ENCODE measurements at regions not wholly inside any gene's neighbourhood (a gene's known extent, or its start where the extent isn't known, plus 50 kb on each side); places are given as distances from the start of the nearest gene placed in this dataset.

GRCh38 chr4:57924951-57925350 is 814.8 kb upstream of the IGFBP7 start:
- Histone ChIP-seq H3K4me3 (no peak overlapping the region), H3K9ac (ENCODE audit: insufficient read depth in 1 of 2, low read length in 2 of 2) (no peak overlapping the region), H3K9me3 (ENCODE audit: control insufficient read depth in 4 of 4, insufficient read depth in 3 of 4, low read length in 3 of 4) (no peaks in the 10 kb centered on the region), H3K4me1 (ENCODE audit: control insufficient read depth in 5 of 5, insufficient read depth in 5 of 5, low read length in 5 of 5) (no peaks in the 10 kb centered on the region), H3K27me3 (ENCODE audit: control insufficient read depth in 3 of 3, insufficient read depth in 3 of 3, low read length in 2 of 3) (no peaks in the 10 kb centered on the region), H3K36me3 (ENCODE audit: control insufficient read depth in 4 of 4, insufficient read depth in 4 of 4, low read length in 4 of 4) (no peaks in the 10 kb centered on the region), H3K27ac (ENCODE audit: low read depth in 1 of 2, low read length in 1 of 2) (no peak overlapping the region)
- WGBS, 2 donors, result 86 to 89% methylated on average over 1 of the region's 1 CpG
- TF ChIP-seq CTCF (IDR thresholded peaks at IDR 0.05; ENCODE audit: control extremely low read depth, extremely low read depth), result no peak
- DNase-seq (no peak), ATAC-seq (ENCODE audit: insufficient read depth, low FRiP score) (no peak)

GRCh38 chr4:57916479-57916878 is 806.3 kb upstream of the IGFBP7 start:
- DNase-seq, result no peak
- no peak overlapping the region for H3K27ac ChIP-seq (ENCODE audit: low read depth in 1 of 2, low read length in 1 of 2)
- H3K9ac ChIP-seq (ENCODE audit: insufficient read depth in 1 of 2, low read length in 2 of 2), result no peak overlapping the region
- no peak for TF ChIP-seq CTCF (IDR thresholded peaks at IDR 0.05; ENCODE audit: control extremely low read depth, extremely low read depth)
- no peak overlapping the region for H3K4me3 ChIP-seq
- no peak for ATAC-seq (ENCODE audit: insufficient read depth, low FRiP score)
- no peaks in the 10 kb centered on the region for H3K36me3 ChIP-seq (ENCODE audit: control insufficient read depth in 4 of 4, insufficient read depth in 4 of 4, low read length in 4 of 4)
- H3K9me3 ChIP-seq (ENCODE audit: control insufficient read depth in 4 of 4, insufficient read depth in 3 of 4, low read length in 3 of 4), result peaks cover 0 to 5% (median 0%) of the 10 kb centered on the region in 4 donors
- H3K4me1 ChIP-seq (ENCODE audit: control insufficient read depth in 5 of 5, insufficient read depth in 5 of 5, low read length in 5 of 5), result no peaks in the 10 kb centered on the region
- no peaks in the 10 kb centered on the region for H3K27me3 ChIP-seq (ENCODE audit: control insufficient read depth in 3 of 3, insufficient read depth in 3 of 3, low read length in 2 of 3)

GRCh38 chr4:57911203-57911602 is 801.0 kb upstream of the IGFBP7 start:
- H3K27ac ChIP-seq (ENCODE audit: low read depth in 1 of 2, low read length in 1 of 2), result no peak overlapping the region
- no peaks in the 10 kb centered on the region for H3K27me3 ChIP-seq (ENCODE audit: control insufficient read depth in 3 of 3, insufficient read depth in 3 of 3, low read length in 2 of 3)
- H3K9me3 ChIP-seq (ENCODE audit: control insufficient read depth in 4 of 4, insufficient read depth in 3 of 4, low read length in 3 of 4), result no peaks in the 10 kb centered on the region
- H3K4me3 ChIP-seq, result no peak overlapping the region
- no peak overlapping the region for H3K9ac ChIP-seq (ENCODE audit: insufficient read depth in 1 of 2, low read length in 2 of 2)
- no peaks in the 10 kb centered on the region for H3K4me1 ChIP-seq (ENCODE audit: control insufficient read depth in 5 of 5, insufficient read depth in 5 of 5, low read length in 5 of 5)
- ATAC-seq (ENCODE audit: insufficient read depth, low FRiP score) (no peak), DNase-seq (no peak)
- H3K36me3 ChIP-seq (ENCODE audit: control insufficient read depth in 4 of 4, insufficient read depth in 4 of 4, low read length in 4 of 4), result no peaks in the 10 kb centered on the region
- TF ChIP-seq CTCF (IDR thresholded peaks at IDR 0.05; ENCODE audit: control extremely low read depth, extremely low read depth), result no peak

GRCh38 chr4:57910151-57910550 is 800.0 kb upstream of the IGFBP7 start:
- DNase-seq, result no peak
- TF ChIP-seq CTCF (IDR thresholded peaks at IDR 0.05; ENCODE audit: control extremely low read depth, extremely low read depth), result no peak
- no peak overlapping the region for H3K9ac ChIP-seq (ENCODE audit: insufficient read depth in 1 of 2, low read length in 2 of 2)

More at GRCh38 chr4:57910151-57910550, 800.0 kb upstream of the IGFBP7 start:
- Histone ChIP-seq H3K36me3 (ENCODE audit: control insufficient read depth in 4 of 4, insufficient read depth in 4 of 4, low read length in 4 of 4) (no peaks in the 10 kb centered on the region), H3K27ac (ENCODE audit: low read depth in 1 of 2, low read length in 1 of 2) (no peak overlapping the region), H3K4me1 (ENCODE audit: control insufficient read depth in 5 of 5, insufficient read depth in 5 of 5, low read length in 5 of 5) (no peaks in the 10 kb centered on the region), H3K27me3 (ENCODE audit: control insufficient read depth in 3 of 3, insufficient read depth in 3 of 3, low read length in 2 of 3) (no peaks in the 10 kb centered on the region), H3K4me3 (no peak overlapping the region), H3K9me3 (ENCODE audit: control insufficient read depth in 4 of 4, insufficient read depth in 3 of 4, low read length in 3 of 4) (no peaks in the 10 kb centered on the region)
- 87 to 89% methylated on average over 3 of the region's 3 CpGs for WGBS, 2 donors
- ATAC-seq (ENCODE audit: insufficient read depth, low FRiP score), result no peak
